ENCODE measurements at regions not wholly inside any gene's neighbourhood (a gene's known extent, or its start where the extent isn't known, plus 50 kb on each side); places are given as distances from the start of the nearest gene placed in this dataset.
"Not testable (repeated sequence)": the region's sequence is repeated elsewhere in the genome, so short reads cannot be mapped to it uniquely, and the experiment has no call there.

DNA sequence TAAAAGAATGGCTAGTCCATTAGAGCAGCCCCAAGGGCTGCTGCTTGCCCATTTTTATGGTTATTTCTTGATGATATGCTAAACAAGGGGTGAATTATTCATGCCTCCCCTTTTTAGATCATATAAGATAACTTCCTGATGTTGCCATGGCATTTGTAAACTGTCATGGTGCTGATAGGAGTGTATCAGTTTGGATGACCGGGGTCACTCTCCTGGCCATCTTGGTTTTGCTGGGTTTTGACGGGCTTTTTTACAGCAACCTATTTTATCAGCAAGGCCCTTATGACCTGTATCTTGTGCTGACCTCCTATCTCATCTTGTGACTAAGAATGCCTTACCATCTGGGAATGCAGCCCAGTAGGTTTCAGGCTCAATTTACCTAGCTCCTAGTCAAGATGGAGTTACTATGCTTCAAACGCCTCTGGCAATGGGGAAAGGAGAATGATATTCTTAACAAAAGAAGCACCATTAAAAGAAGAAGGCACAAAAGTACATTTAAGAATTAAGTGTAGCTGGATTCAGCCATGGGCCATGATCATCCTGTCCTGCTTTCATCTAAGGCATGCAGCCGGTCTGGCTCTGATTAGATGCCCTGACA, 1156.0 kb downstream of the PCDH9 start:
- DNase-seq (ENCODE audit: low spot score in 2 of 2) = no peak
- TF ChIP-seq, protein P1, sequence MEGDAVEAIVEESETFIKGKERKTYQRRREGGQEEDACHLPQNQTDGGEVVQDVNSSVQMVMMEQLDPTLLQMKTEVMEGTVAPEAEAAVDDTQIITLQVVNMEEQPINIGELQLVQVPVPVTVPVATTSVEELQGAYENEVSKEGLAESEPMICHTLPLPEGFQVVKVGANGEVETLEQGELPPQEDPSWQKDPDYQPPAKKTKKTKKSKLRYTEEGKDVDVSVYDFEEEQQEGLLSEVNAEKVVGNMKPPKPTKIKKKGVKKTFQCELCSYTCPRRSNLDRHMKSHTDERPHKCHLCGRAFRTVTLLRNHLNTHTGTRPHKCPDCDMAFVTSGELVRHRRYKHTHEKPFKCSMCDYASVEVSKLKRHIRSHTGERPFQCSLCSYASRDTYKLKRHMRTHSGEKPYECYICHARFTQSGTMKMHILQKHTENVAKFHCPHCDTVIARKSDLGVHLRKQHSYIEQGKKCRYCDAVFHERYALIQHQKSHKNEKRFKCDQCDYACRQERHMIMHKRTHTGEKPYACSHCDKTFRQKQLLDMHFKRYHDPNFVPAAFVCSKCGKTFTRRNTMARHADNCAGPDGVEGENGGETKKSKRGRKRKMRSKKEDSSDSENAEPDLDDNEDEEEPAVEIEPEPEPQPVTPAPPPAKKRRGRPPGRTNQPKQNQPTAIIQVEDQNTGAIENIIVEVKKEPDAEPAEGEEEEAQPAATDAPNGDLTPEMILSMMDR (IDR thresholded peaks at IDR 0.05) = no peak
- no peak for TF ChIP-seq POLR2AphosphoS5 (IDR thresholded peaks at IDR 0.05)
- TF ChIP-seq POLR2A (IDR thresholded peaks at IDR 0.05) = no peak
- no peak for TF ChIP-seq EP300 (IDR thresholded peaks at IDR 0.05)
- Histone ChIP-seq H3K36me3 (no peaks in the 10 kb centered on the region), H3K4me1 (no peaks in the 10 kb centered on the region), H3K4me3 (no peak overlapping the region), H3K9me3 (no peaks in the 10 kb centered on the region), H3K27me3 (no peaks in the 10 kb centered on the region), H3K27ac (no peak overlapping the region)
- WGBS = 89% methylated on average over 4 of the region's 4 CpGs

DNA sequence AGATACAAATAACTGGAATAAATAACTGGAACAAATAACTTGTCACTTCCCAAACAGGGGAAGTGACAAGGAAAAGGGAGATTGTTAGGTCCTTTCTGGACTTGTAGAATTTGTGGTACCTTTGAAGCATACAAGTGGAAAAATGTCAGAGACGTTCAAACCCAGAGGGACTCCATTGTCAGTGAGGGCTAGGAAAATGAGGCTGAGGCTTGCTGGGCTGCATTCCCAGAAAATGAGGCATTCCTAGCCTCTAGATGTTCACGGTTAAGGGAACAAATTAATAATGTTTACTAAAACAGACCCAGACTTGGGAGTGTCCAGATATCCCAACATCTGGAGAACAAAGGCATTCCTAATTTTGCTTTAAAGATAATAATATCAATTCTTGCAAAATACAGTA, 1158.0 kb downstream of the PCDH9 start:
- DNase-seq (ENCODE audit: low spot score in 2 of 2) = not testable (repeated sequence)
- 41% methylated on average over 2 of the region's 2 CpGs for WGBS

GRCh38 chr13:66071608-66072007, 1158.5 kb downstream of the PCDH9 start:
- H3K27me3 ChIP-seq = no peaks in the 10 kb centered on the region
- no peaks in the 10 kb centered on the region for H3K36me3 ChIP-seq
- no peak for DNase-seq (ENCODE audit: low spot score in 2 of 2)
- no peak overlapping the region for H3K4me3 ChIP-seq
- H3K27ac ChIP-seq = no peak overlapping the region
- H3K9me3 ChIP-seq = no peaks in the 10 kb centered on the region
- TF ChIP-seq POLR2A (IDR thresholded peaks at IDR 0.05) (no peak), EP300 (IDR thresholded peaks at IDR 0.05) (no peak), POLR2AphosphoS5 (IDR thresholded peaks at IDR 0.05) (no peak)
- H3K4me1 ChIP-seq = no peaks in the 10 kb centered on the region
- 95% methylated on average over 8 of the region's 8 CpGs for WGBS

More for the DNA sequence above, 1158.0 kb downstream of the PCDH9 start:
- not testable (repeated sequence) for H3K4me1 ChIP-seq, H3K27ac ChIP-seq, H3K9me3 ChIP-seq, H3K4me3 ChIP-seq, H3K36me3 ChIP-seq, H3K27me3 ChIP-seq

GRCh38 chr13:66071029-66071428, 1159.1 kb downstream of the PCDH9 start:
- Histone ChIP-seq H3K4me3 (no peak overlapping the region), H3K27me3 (no peaks in the 10 kb centered on the region), H3K27ac (no peak overlapping the region), H3K9me3 (no peaks in the 10 kb centered on the region), H3K36me3 (no peaks in the 10 kb centered on the region), H3K4me1 (no peaks in the 10 kb centered on the region)
- TF ChIP-seq EP300 (IDR thresholded peaks at IDR 0.05) = no peak
- WGBS = 89% methylated on average over 2 of the region's 2 CpGs
- no peak for DNase-seq (ENCODE audit: low spot score in 2 of 2)

DNA sequence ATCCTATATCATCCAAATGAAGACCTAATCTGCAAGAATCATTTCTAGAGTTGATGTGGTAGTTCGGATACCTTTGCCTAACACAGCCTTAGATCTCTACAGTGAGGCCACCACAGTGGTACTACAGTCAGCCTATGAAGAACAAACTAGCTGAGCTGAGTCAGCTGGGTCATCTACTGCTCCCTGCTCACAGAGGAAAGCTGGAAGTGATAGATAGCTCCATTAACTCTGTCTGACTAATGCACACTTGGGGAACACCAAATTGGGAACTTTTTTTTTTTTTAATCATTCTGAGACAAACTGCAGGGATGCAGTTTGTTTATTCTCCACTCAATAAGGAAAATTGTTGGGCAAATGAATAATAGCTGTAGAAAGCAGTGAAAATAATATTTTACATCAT, 1160.6 kb downstream of the PCDH9 start:
- no peak for DNase-seq (ENCODE audit: low spot score in 2 of 2)
- H3K4me3 ChIP-seq = no peak overlapping the region
- H3K27ac ChIP-seq = no peak overlapping the region
- H3K9me3 ChIP-seq = no peaks in the 10 kb centered on the region
- H3K4me1 ChIP-seq = no peaks in the 10 kb centered on the region
- H3K36me3 ChIP-seq = no peaks in the 10 kb centered on the region
- no peaks in the 10 kb centered on the region for H3K27me3 ChIP-seq
- whole genome bisulfite sequencing = 79% methylated on average over 1 of the region's 1 CpG
- TF ChIP-seq POLR2A (IDR thresholded peaks at IDR 0.05) (no peak), POLR2AphosphoS5 (IDR thresholded peaks at IDR 0.05) (no peak), EP300 (IDR thresholded peaks at IDR 0.05) (no peak)
- TF ChIP-seq, protein P1 (IDR thresholded peaks at IDR 0.05) = no peak

- no peaks in the 10 kb centered on the region for H3K27me3 ChIP-seq
- H3K9me3 ChIP-seq = no peaks in the 10 kb centered on the region
- H3K27ac ChIP-seq = no peak overlapping the region
- DNase-seq (ENCODE audit: low spot score in 2 of 2) = no peak
- H3K4me3 ChIP-seq = no peak overlapping the region
- WGBS = 34% methylated on average over 2 of the region's 2 CpGs
- no peaks in the 10 kb centered on the region for H3K36me3 ChIP-seq
- TF ChIP-seq EP300 (IDR thresholded peaks at IDR 0.05) (no peak), POLR2AphosphoS5 (IDR thresholded peaks at IDR 0.05) (no peak), POLR2A (IDR thresholded peaks at IDR 0.05) (no peak)
- TF ChIP-seq, protein P1 (IDR thresholded peaks at IDR 0.05) = no peak
- H3K4me1 ChIP-seq = no peaks in the 10 kb centered on the region
These were observed 1161.5 kb downstream of the PCDH9 start for GRCh38 chr13:66068683-66069082.

- H3K27ac ChIP-seq = no peak overlapping the region
- DNase-seq (ENCODE audit: low spot score in 2 of 2) = no peak
- no peaks in the 10 kb centered on the region for H3K36me3 ChIP-seq
- H3K4me1 ChIP-seq = no peaks in the 10 kb centered on the region
- no peaks in the 10 kb centered on the region for H3K27me3 ChIP-seq
- H3K9me3 ChIP-seq = no peaks in the 10 kb centered on the region
- TF ChIP-seq EP300 (IDR thresholded peaks at IDR 0.05) = no peak
- TF ChIP-seq POLR2AphosphoS5 (IDR thresholded peaks at IDR 0.05) = no peak
- TF ChIP-seq, protein P1 (IDR thresholded peaks at IDR 0.05) = no peak
- no peak for TF ChIP-seq POLR2A (IDR thresholded peaks at IDR 0.05)
- WGBS = 83% methylated on average over 4 of the region's 4 CpGs
- no peak overlapping the region for H3K4me3 ChIP-seq
These were observed 1181.2 kb downstream of the PCDH9 start for GRCh38 chr13:66048888-66049287.

Measured in suprapubic skin (tissue), 4 donors.